PFSK-1 (cell line): ENCODE measurements at regions not wholly inside any gene's neighbourhood (a gene's known extent, or its start where the extent isn't known, plus 50 kb on each side); places are given as distances from the start of the nearest gene placed in this dataset.

ENCODE experiments used
- FOXP2 ChIP-seq: optimal IDR thresholded peaks from 2 replicates; pipeline ENCODE3; 2011; ENCODE audit warnings: borderline replicate concordance, control low read depth, inconsistent platforms; ENCODE audit not compliant: insufficient read depth; ENCODE audit errors: extremely low read length, extremely low read depth
- POLR2AphosphoS5 ChIP-seq: IDR thresholded peaks from 2 replicates; pipeline ENCODE4 v1.6.1; 2012; ENCODE audit warnings: low read depth, mild to moderate bottlenecking, control low read depth, low read length, moderate library complexity
- REST ChIP-seq, 2 experiments: IDR thresholded peaks; 2 replicates each; pipeline versions ENCODE4 v1.6.1 to v1.8.0; 2011 to 2012; ENCODE audit warnings: low read depth in 2 of 2, low read length in 2 of 2, control low read depth in 1 of 2, inconsistent platforms in 1 of 2, mild to moderate bottlenecking in 1 of 2, moderate library complexity in 1 of 2; ENCODE audit not compliant: insufficient read depth in 1 of 2
- SIN3A ChIP-seq: IDR thresholded peaks from 2 replicates; pipeline ENCODE4 v1.6.1; 2012; ENCODE audit warnings: mild to moderate bottlenecking, low read length, moderate library complexity, borderline replicate concordance; ENCODE audit not compliant: insufficient read depth
- TAF1 ChIP-seq: IDR thresholded peaks from 2 replicates; pipeline ENCODE4 v1.6.1; 2012; ENCODE audit warnings: low read length, control low read depth, borderline replicate concordance; ENCODE audit not compliant: insufficient read depth

DNA sequence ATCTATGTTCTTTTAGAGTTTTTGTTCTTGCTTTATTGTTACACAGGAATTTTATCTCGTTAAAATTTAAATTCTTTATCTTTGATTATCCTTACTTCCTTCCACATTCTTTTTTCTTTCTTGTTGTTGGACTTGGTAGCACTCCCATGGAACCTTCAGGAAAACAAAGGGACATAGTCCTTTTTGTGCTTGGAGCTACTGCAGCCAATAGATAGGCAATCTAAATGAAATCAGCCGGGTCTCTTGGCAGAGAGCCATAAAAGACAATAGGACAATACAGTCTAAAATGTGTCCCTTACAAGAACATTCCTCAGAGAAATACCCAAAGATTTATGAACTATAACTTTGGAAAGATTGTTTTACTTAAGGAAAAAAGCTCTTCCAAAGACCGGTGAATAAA is 548.1 kb upstream of the C9orf72 start:
- TF ChIP-seq SIN3A (no peak), TAF1 (no peak), POLR2AphosphoS5 (no peak), FOXP2 (no peak), REST (IDR thresholded peaks at IDR 0.05; ENCODE audit: insufficient read depth in 1 of 2, low read depth in 2 of 2, low read length in 2 of 2) (no peak)

- no peak for TF ChIP-seq SIN3A
- no peak for TF ChIP-seq TAF1
- no peak for TF ChIP-seq POLR2AphosphoS5
- no peak for TF ChIP-seq FOXP2
- no peak for TF ChIP-seq REST (IDR thresholded peaks at IDR 0.05; ENCODE audit: insufficient read depth in 1 of 2, low read depth in 2 of 2, low read length in 2 of 2)
These were observed 551.6 kb upstream of the C9orf72 start for GRCh38 chr9:28124917-28125316.

GRCh38 chr9:28127101-28127500 is 553.8 kb upstream of the C9orf72 start:
- TF ChIP-seq REST (IDR thresholded peaks at IDR 0.05; ENCODE audit: insufficient read depth in 1 of 2, low read depth in 2 of 2, low read length in 2 of 2) (no peak), FOXP2 (no peak), TAF1 (no peak), SIN3A (no peak), POLR2AphosphoS5 (no peak)

GRCh38 chr9:28134446-28134976 is 561.2 kb upstream of the C9orf72 start:
- TF ChIP-seq FOXP2 (no peak), SIN3A (no peak), REST (IDR thresholded peaks at IDR 0.05; ENCODE audit: insufficient read depth in 1 of 2, low read depth in 2 of 2, low read length in 2 of 2) (no peak)

DNA sequence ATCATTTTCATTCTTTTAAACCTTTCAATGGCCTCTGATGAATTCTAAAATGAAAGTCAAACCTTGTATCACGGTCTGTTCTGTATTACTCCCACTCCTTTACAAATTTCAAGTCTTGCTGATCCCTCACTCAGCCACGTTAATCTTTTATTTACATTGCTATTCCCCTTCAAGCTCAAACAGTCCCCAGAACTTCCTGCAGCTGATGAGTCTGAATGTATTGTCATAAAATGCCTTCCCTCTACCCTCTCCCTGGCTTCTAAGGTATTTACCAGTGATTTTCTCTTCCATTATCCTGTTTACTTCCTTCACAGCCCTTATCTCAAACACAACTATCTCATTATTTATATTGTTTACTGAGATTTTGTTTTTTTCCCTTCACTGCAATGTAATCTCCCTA is 562.3 kb upstream of the C9orf72 start:
- TF ChIP-seq FOXP2 (no peak), TAF1 (no peak), POLR2AphosphoS5 (no peak), REST (IDR thresholded peaks at IDR 0.05; ENCODE audit: insufficient read depth in 1 of 2, low read depth in 2 of 2, low read length in 2 of 2) (no peak), SIN3A (no peak)
